SK-N-MC (cell line): ENCODE measurements at regions not wholly inside any gene's neighbourhood (a gene's known extent, or its start where the extent isn't known, plus 50 kb on each side); places are given as distances from the start of the nearest gene placed in this dataset.

Source experiments
- EZH2 ChIP-seq: fragments of 200-600 bp; sonication (generic); IDR thresholded peaks from one replicate; pipeline ENCODE4 v1.6.1; 2017; ENCODE audit warnings: antibody characterized with exemption
- FOXP2 ChIP-seq: optimal IDR thresholded peaks from 2 replicates; pipeline ENCODE3; 2011; ENCODE audit warnings: mild to moderate bottlenecking, moderate library complexity; ENCODE audit not compliant: insufficient read depth; ENCODE audit errors: extremely low read length, control extremely low read depth
- POLR2AphosphoS5 ChIP-seq: IDR thresholded peaks from 2 replicates; pipeline ENCODE4 v1.6.1; 2012; ENCODE audit warnings: mild to moderate bottlenecking, low read depth, low read length, borderline replicate concordance

GRCh38 chr4:60879135-60879701 is 320.9 kb upstream of the ADGRL3 start:
- TF ChIP-seq FOXP2 (no peak), POLR2AphosphoS5 (no peak), EZH2 (no peak)
